Astrocyte of the spinal cord (primary cell): ENCODE measurements at regions not wholly inside any gene's neighbourhood (a gene's known extent, or its start where the extent isn't known, plus 50 kb on each side); places are given as distances from the start of the nearest gene placed in this dataset.

Experiments used
- DNase-seq: peaks from one replicate; pipeline ENCODE4 v3.0.0; 2011; ENCODE audit warnings: low read depth, low spot score
- H3K4me3 ChIP-seq: 2 replicates; pipeline ENCODE4 v1.5.1; 2011; ENCODE audit warnings: low read depth, mild to moderate bottlenecking, low read length, moderate library complexity
- CTCF ChIP-seq: IDR thresholded peaks from 2 replicates; pipeline ENCODE4 v1.5.1; 2012; ENCODE audit warnings: low read depth, mild to moderate bottlenecking, low read length, inconsistent platforms
- in situ Hi-C: cut with HindIII; loops from 2 replicates; pipeline ENCODE4 v1.10.0; 2017; ENCODE audit warnings: low sequenced_read_pairs

GRCh38 chr2:144097440-144098225, 422.3 kb downstream of the ZEB2 start:
- TF ChIP-seq CTCF = no peak
- DNase-seq = no peak
- H3K4me3 ChIP-seq = no peak overlapping the region
- in situ Hi-C loops = no loop called here

- in situ Hi-C loops = no loop called here
- H3K4me3 ChIP-seq = no peak overlapping the region
- no peak for DNase-seq
- TF ChIP-seq CTCF = no peak
Observed at GRCh38 chr2:144096531-144096930, 423.4 kb downstream of the ZEB2 start.

GRCh38 chr2:144094408-144095151, 425.3 kb downstream of the ZEB2 start:
- H3K4me3 ChIP-seq = no peak overlapping the region
- no peak for TF ChIP-seq CTCF
- no peak for DNase-seq
- in situ Hi-C loops = no loop called here

- in situ Hi-C loops = no loop called here
- H3K4me3 ChIP-seq = no peak overlapping the region
- no peak for TF ChIP-seq CTCF
Observed at GRCh38 chr2:144091622-144092021, 428.3 kb downstream of the ZEB2 start.

GRCh38 chr2:144088863-144089262, 431.1 kb downstream of the ZEB2 start:
- in situ Hi-C loops = no loop called here
- no peak for DNase-seq
- H3K4me3 ChIP-seq = no peak overlapping the region
- no peak for TF ChIP-seq CTCF

More at GRCh38 chr2:144091622-144092021, 428.3 kb downstream of the ZEB2 start:
- no peak for DNase-seq

- TF ChIP-seq CTCF = no peak
- no peak overlapping the region for H3K4me3 ChIP-seq
- DNase-seq = peak; percentile 39
- in situ Hi-C loops = no loop called here
Observed at GRCh38 chr2:144086965-144087364, 433.0 kb downstream of the ZEB2 start.
